HEK293 (cell line): ENCODE measurements at regions not wholly inside any gene's neighbourhood (a gene's known extent, or its start where the extent isn't known, plus 50 kb on each side); places are given as distances from the start of the nearest gene placed in this dataset.

ENCODE experiments used
- CTCF ChIA-PET: fragments of 350-600 bp; formaldehyde crosslinking; extraction: SDS; loops from one replicate; lab custom pipeline; 2021; ENCODE audit warnings: antibody characterized with exemption; lab: Yijun Ruan, JAX
- POLR2A ChIA-PET: fragments of 300-600 bp; formaldehyde crosslinking; extraction: SDS; loops from one replicate; lab custom pipeline; 2020; ENCODE audit warnings: antibody characterized with exemption, inconsistent platforms; lab: Yijun Ruan, JAX
- H3K27ac ChIP-seq: fragments of 200-500 bp; sonication (Bioruptor generic); 2 replicates; pipeline ENCODE4 v1.5.1; 2014; ENCODE audit warnings: low read depth, low read length, control low read depth, inconsistent platforms; ENCODE audit errors: extremely low read depth
- H3K36me3 ChIP-seq, 2 experiments: fragments of 200-500 bp in 1 of 2; sonication (Bioruptor generic) in 1 of 2; 1 replicate in 1 of 2; 2 replicates in 1 of 2; pipeline ENCODE4 v1.5.1; 2014 to 2017; ENCODE audit warnings: inconsistent platforms in 2 of 2, low read length in 2 of 2; ENCODE audit not compliant: control insufficient read depth in 2 of 2, insufficient read depth in 1 of 2
- H3K4me1 ChIP-seq: fragments of 200-500 bp; sonication (Bioruptor generic); 2 replicates; pipeline ENCODE4 v1.5.1; 2014; ENCODE audit warnings: mild to moderate bottlenecking, low read length, inconsistent platforms; ENCODE audit not compliant: control insufficient read depth, insufficient read depth
- H3K4me3 ChIP-seq: 2 replicates; pipeline ENCODE4 v1.5.1; 2011; ENCODE audit warnings: low read depth, mild to moderate bottlenecking, control low read depth, low read length, moderate library complexity
- H3K9me3 ChIP-seq: fragments of 200-500 bp; sonication (Bioruptor generic); 2 replicates; pipeline ENCODE4 v1.5.1; 2014; ENCODE audit warnings: low read depth, low read length, inconsistent platforms; ENCODE audit not compliant: control insufficient read depth, insufficient read depth
- HOXD13 ChIP-seq: sonication (generic); formaldehyde crosslinking; IDR thresholded peaks from 2 replicates; pipeline ENCODE4 v1.8.0; 2022; ENCODE audit warnings: missing genetic modification reagents, borderline replicate concordance
- MZF1 ChIP-seq: fragments of 450-650 bp; formaldehyde crosslinking; IDR thresholded peaks from 2 replicates; pipeline ENCODE4 v1.5.1; 2017; ENCODE audit warnings: missing biosample characterization, missing genetic modification characterization, borderline replicate concordance
- TCF7L2 ChIP-seq: IDR thresholded peaks from 2 replicates; pipeline ENCODE4 v1.6.1; 2011; ENCODE audit warnings: low read depth, mild to moderate bottlenecking, inconsistent platforms, low read length, moderate library complexity, borderline replicate concordance
- YY2 ChIP-seq: fragments of 450-650 bp; formaldehyde crosslinking; IDR thresholded peaks from 2 replicates; pipeline ENCODE4 v1.5.1; 2016; ENCODE audit warnings: missing biosample characterization, missing genetic modification characterization
- ZBTB20 ChIP-seq: fragments of 450-650 bp; formaldehyde crosslinking; IDR thresholded peaks from 2 replicates; pipeline ENCODE4 v1.5.1; 2016; ENCODE audit warnings: missing biosample characterization, missing genetic modification characterization
- ZEB2 ChIP-seq: fragments of 450-650 bp; formaldehyde crosslinking; IDR thresholded peaks from 2 replicates; pipeline ENCODE4 v1.5.1; 2016; ENCODE audit warnings: missing biosample characterization, missing genetic modification characterization
- ZNF133 ChIP-seq: fragments of 450-650 bp; formaldehyde crosslinking; IDR thresholded peaks from 2 replicates; pipeline ENCODE4 v1.5.1; 2016; ENCODE audit warnings: missing biosample characterization, missing genetic modification characterization
- ZNF138 ChIP-seq: fragments of 450-650 bp; formaldehyde crosslinking; IDR thresholded peaks from 2 replicates; pipeline ENCODE4 v1.5.1; 2016; ENCODE audit warnings: missing biosample characterization, missing genetic modification characterization, borderline replicate concordance
- ZNF140 ChIP-seq: fragments of 450-650 bp; formaldehyde crosslinking; IDR thresholded peaks from 2 replicates; pipeline ENCODE4 v1.5.1; 2016; ENCODE audit warnings: missing biosample characterization, missing genetic modification characterization
- ZNF155 ChIP-seq: fragments of 450-650 bp; formaldehyde crosslinking; IDR thresholded peaks from 2 replicates; pipeline ENCODE4 v1.5.1; 2016; ENCODE audit warnings: missing biosample characterization, missing genetic modification characterization
- ZNF175 ChIP-seq: fragments of 450-650 bp; formaldehyde crosslinking; IDR thresholded peaks from 2 replicates; pipeline ENCODE4 v1.5.1; 2016; ENCODE audit warnings: missing biosample characterization, missing genetic modification characterization
- ZNF223 ChIP-seq: fragments of 450-650 bp; formaldehyde crosslinking; IDR thresholded peaks from 2 replicates; pipeline ENCODE4 v1.5.1; 2016; ENCODE audit warnings: missing biosample characterization, missing genetic modification characterization
- ZNF23 ChIP-seq: fragments of 450-650 bp; formaldehyde crosslinking; IDR thresholded peaks from 2 replicates; pipeline ENCODE4 v1.5.1; 2016; ENCODE audit warnings: missing biosample characterization, missing genetic modification characterization, borderline replicate concordance
- ZNF292 ChIP-seq: fragments of 450-650 bp; formaldehyde crosslinking; IDR thresholded peaks from 2 replicates; pipeline ENCODE4 v1.5.1; 2016; ENCODE audit warnings: low read depth, missing biosample characterization, missing genetic modification characterization, borderline replicate concordance
- ZNF335 ChIP-seq: fragments of 450-650 bp; formaldehyde crosslinking; conservative IDR thresholded peaks from 2 replicates; pipeline ENCODE4 v1.5.1; 2016; ENCODE audit warnings: missing biosample characterization, missing genetic modification characterization
- ZNF341 ChIP-seq: fragments of 450-650 bp; formaldehyde crosslinking; IDR thresholded peaks from 2 replicates; pipeline ENCODE4; 2016; ENCODE audit warnings: low read depth, missing biosample characterization, missing genetic modification characterization
- ZNF37A ChIP-seq: fragments of 450-650 bp; IDR thresholded peaks from 2 replicates; pipeline ENCODE4 v1.5.1; 2018; ENCODE audit warnings: missing biosample characterization, missing genetic modification characterization
- ZNF423 ChIP-seq: fragments of 450-650 bp; formaldehyde crosslinking; IDR thresholded peaks from 2 replicates; pipeline ENCODE4 v1.5.1; 2016; ENCODE audit warnings: missing biosample characterization, missing genetic modification characterization
- ZNF426 ChIP-seq: fragments of 450-650 bp; formaldehyde crosslinking; IDR thresholded peaks from 2 replicates; pipeline ENCODE4 v1.5.1; 2017; ENCODE audit warnings: missing biosample characterization, missing genetic modification characterization, mild to moderate bottlenecking, inconsistent platforms, moderate library complexity
- ZNF510 ChIP-seq: fragments of 450-650 bp; formaldehyde crosslinking; IDR thresholded peaks from 2 replicates; pipeline ENCODE4 v1.5.1; 2018; ENCODE audit warnings: mild to moderate bottlenecking, missing genetic modification characterization, missing biosample characterization; ENCODE audit not compliant: insufficient replicate concordance
- ZNF514 ChIP-seq: fragments of 450-650 bp; formaldehyde crosslinking; IDR thresholded peaks from 2 replicates; pipeline ENCODE4 v1.5.1; 2016; ENCODE audit warnings: missing biosample characterization, missing genetic modification characterization
- ZNF585B ChIP-seq: fragments of 450-650 bp; formaldehyde crosslinking; IDR thresholded peaks from 2 replicates; pipeline ENCODE4 v1.5.1; 2016; ENCODE audit warnings: missing biosample characterization, missing genetic modification characterization
- ZNF610 ChIP-seq: fragments of 450-650 bp; formaldehyde crosslinking; IDR thresholded peaks from 2 replicates; pipeline ENCODE4 v1.5.1; 2016; ENCODE audit warnings: missing biosample characterization, missing genetic modification characterization, borderline replicate concordance
- ZXDB ChIP-seq: fragments of 450-650 bp; formaldehyde crosslinking; IDR thresholded peaks from 2 replicates; pipeline ENCODE4 v1.5.1; 2016; ENCODE audit warnings: missing biosample characterization, missing genetic modification characterization
- TF ChIP-seq, protein P1 (sequence below): fragments of 450-650 bp; formaldehyde crosslinking; conservative IDR thresholded peaks from 2 replicates; pipeline ENCODE4 v1.5.1; 2016; ENCODE audit warnings: low read depth, missing biosample characterization, missing genetic modification characterization
- TF ChIP-seq, protein P2 (sequence below): fragments of 450-650 bp; IDR thresholded peaks from 2 replicates; pipeline ENCODE4 v1.5.1; 2018; ENCODE audit warnings: missing biosample characterization, mild to moderate bottlenecking, missing genetic modification characterization
- TF ChIP-seq, protein P3 (sequence below): fragments of 450-650 bp; formaldehyde crosslinking; IDR thresholded peaks from 2 replicates; pipeline ENCODE4 v1.5.1; 2016; ENCODE audit warnings: missing biosample characterization, missing genetic modification characterization
- TF ChIP-seq, protein P4 (sequence below): fragments of 450-650 bp; formaldehyde crosslinking; IDR thresholded peaks from 2 replicates; pipeline ENCODE4 v1.5.1; 2016; ENCODE audit warnings: missing biosample characterization, missing genetic modification characterization

DNA sequence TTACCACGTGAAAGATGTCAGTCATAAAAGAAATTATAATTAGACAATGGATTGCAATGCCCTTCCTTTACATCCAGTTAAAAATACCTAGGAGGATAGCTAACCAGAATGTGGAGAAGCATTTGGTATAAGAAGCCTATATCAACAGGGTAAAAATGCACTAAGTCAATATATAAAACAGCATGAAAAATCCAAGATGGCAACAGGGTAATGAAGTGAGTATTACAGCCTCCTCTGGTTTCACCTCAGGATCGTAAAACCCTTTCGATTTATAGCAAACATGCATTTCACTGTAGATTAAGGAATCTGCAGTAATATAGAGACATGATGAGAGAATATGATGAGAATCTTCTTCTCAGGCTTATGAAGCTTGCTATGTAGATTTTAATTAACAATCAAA, 999.3 kb downstream of the NR2F1-AS1 start (continued):
- TF ChIP-seq ZBTB20 (tag by site-specific recombination) (no peak), ZNF223 (tag by site-specific recombination) (no peak), ZNF510 (tag by site-specific recombination) (no peak), HOXD13 (CRISPR knock-in tag) (no peak), ZNF138 (no peak), ZNF585B (tag by site-specific recombination) (no peak), ZNF341 (tag by site-specific recombination) (no peak), ZEB2 (no peak), ZNF335 (tag by site-specific recombination) (no peak), ZNF175 (tag by site-specific recombination) (no peak), YY2 (tag by site-specific recombination) (no peak), ZNF610 (0 out of 2 replicates have a peak, but pooled peaks have one; percentile 25), MZF1 (tag by site-specific recombination) (peak; percentile 31; the same call in 1 of the 2 replicates), ZNF426 (no peak), ZXDB (tag by site-specific recombination) (no peak), ZNF133 (tag by site-specific recombination) (no peak), ZNF37A (tag by site-specific recombination) (no peak)
- TF ChIP-seq, protein P1, sequence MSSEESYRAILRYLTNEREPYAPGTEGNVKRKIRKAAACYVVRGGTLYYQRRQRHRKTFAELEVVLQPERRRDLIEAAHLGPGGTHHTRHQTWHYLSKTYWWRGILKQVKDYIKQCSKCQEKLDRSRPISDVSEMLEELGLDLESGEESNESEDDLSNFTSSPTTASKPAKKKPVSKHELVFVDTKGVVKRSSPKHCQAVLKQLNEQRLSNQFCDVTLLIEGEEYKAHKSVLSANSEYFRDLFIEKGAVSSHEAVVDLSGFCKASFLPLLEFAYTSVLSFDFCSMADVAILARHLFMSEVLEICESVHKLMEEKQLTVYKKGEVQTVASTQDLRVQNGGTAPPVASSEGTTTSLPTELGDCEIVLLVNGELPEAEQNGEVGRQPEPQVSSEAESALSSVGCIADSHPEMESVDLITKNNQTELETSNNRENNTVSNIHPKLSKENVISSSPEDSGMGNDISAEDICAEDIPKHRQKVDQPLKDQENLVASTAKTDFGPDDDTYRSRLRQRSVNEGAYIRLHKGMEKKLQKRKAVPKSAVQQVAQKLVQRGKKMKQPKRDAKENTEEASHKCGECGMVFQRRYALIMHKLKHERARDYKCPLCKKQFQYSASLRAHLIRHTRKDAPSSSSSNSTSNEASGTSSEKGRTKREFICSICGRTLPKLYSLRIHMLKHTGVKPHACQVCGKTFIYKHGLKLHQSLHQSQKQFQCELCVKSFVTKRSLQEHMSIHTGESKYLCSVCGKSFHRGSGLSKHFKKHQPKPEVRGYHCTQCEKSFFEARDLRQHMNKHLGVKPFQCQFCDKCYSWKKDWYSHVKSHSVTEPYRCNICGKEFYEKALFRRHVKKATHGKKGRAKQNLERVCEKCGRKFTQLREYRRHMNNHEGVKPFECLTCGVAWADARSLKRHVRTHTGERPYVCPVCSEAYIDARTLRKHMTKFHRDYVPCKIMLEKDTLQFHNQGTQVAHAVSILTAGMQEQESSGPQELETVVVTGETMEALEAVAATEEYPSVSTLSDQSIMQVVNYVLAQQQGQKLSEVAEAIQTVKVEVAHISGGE, result no peak
- TF ChIP-seq, protein P2, sequence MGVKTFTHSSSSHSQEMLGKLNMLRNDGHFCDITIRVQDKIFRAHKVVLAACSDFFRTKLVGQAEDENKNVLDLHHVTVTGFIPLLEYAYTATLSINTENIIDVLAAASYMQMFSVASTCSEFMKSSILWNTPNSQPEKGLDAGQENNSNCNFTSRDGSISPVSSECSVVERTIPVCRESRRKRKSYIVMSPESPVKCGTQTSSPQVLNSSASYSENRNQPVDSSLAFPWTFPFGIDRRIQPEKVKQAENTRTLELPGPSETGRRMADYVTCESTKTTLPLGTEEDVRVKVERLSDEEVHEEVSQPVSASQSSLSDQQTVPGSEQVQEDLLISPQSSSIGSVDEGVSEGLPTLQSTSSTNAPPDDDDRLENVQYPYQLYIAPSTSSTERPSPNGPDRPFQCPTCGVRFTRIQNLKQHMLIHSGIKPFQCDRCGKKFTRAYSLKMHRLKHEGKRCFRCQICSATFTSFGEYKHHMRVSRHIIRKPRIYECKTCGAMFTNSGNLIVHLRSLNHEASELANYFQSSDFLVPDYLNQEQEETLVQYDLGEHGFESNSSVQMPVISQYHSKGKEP (tag by site-specific recombination), result peak; percentile 100

DNA sequence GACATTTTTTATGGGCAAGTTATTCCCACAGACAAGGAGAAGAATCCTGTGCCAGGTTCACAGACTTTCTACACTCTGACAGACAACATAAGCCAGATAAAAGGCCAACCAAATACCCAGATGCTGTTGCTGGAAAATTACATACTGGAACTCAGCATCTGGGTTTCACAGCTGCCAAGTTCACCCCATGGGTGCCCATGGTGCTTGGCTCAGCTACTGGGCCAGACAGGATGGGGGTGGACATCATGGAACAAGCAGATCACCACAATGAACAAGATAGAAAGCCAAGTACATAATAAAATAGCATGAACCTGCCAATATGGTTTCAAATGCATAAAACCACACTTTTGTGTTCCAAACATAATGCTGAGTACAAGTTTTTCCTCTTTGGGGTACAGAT, 999.8 kb downstream of the NR2F1-AS1 start:
- Histone ChIP-seq H3K4me3 (no peak overlapping the region), H3K27ac (no peak overlapping the region), H3K36me3 (no peaks in the 10 kb centered on the region), H3K4me1 (no peaks in the 10 kb centered on the region), H3K9me3 (no peaks in the 10 kb centered on the region)
- TF ChIP-seq ZNF292 (tag by site-specific recombination) (no peak), ZNF155 (no peak), ZNF514 (tag by site-specific recombination) (no peak), ZNF423 (no peak), TCF7L2 (no peak), ZNF140 (tag by site-specific recombination) (no peak), ZNF23 (no peak)
- TF ChIP-seq, protein P3, sequence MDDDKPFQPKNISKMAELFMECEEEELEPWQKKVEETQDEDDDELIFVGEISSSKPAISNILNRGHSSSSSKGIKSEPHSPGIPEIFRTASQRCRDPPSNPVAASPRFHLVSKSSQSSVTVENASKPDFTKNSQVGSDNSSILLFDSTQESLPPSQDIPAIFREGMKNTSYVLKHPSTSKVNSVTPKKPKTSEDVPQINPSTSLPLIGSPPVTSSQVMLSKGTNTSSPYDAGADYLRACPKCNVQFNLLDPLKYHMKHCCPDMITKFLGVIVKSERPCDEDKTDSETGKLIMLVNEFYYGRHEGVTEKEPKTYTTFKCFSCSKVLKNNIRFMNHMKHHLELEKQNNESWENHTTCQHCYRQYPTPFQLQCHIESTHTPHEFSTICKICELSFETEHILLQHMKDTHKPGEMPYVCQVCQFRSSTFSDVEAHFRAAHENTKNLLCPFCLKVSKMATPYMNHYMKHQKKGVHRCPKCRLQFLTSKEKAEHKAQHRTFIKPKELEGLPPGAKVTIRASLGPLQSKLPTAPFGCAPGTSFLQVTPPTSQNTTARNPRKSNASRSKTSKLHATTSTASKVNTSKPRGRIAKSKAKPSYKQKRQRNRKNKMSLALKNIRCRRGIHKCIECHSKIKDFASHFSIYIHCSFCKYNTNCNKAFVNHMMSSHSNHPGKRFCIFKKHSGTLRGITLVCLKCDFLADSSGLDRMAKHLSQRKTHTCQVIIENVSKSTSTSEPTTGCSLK, result no peak
- TF ChIP-seq, protein P4, sequence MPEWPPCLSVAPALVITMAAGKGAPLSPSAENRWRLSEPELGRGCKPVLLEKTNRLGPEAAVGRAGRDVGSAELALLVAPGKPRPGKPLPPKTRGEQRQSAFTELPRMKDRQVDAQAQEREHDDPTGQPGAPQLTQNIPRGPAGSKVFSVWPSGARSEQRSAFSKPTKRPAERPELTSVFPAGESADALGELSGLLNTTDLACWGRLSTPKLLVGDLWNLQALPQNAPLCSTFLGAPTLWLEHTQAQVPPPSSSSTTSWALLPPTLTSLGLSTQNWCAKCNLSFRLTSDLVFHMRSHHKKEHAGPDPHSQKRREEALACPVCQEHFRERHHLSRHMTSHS, result no peak
- ChIA-PET CTCF (interaction anchor here (0.6 kb wide), 1 partner anchor 62 kb away, joined by 6 read pairs; no protein-coding TSS in a partner anchor), POLR2A (no interaction called here)
